Smooth muscle cell (in vitro differentiated cells): ENCODE measurements at regions not wholly inside any gene's neighbourhood (a gene's known extent, or its start where the extent isn't known, plus 50 kb on each side); places are given as distances from the start of the nearest gene placed in this dataset.
"Not testable (repeated sequence)": the region's sequence is repeated elsewhere in the genome, so short reads cannot be mapped to it uniquely, and the experiment has no call there.

ENCODE experiments used
- DNase-seq: peaks from one replicate; lab custom pipeline; 2025; ENCODE audit not compliant: unreplicated experiment; lab: John Stamatoyannopoulos, UW
- H2AFZ ChIP-seq: fragments of 200-600 bp; sonication (generic); 2 replicates; pipeline ENCODE4 v1.6.0; 2016; ENCODE audit warnings: antibody characterized with exemption, low read depth, mild to moderate bottlenecking
- H3F3A ChIP-seq: fragments of 200-600 bp; sonication (generic); 2 replicates; pipeline ENCODE4 v1.6.0; 2017; ENCODE audit warnings: antibody characterized with exemption, low read depth
- H3K27ac ChIP-seq: fragments of 200-600 bp; sonication (generic); 2 replicates; pipeline ENCODE4 v1.5.1; 2016; ENCODE audit warnings: low read depth, mild to moderate bottlenecking
- H3K27me3 ChIP-seq: fragments of 200-600 bp; sonication (generic); 2 replicates; pipeline ENCODE4 v1.6.1; 2016; ENCODE audit warnings: low read depth, mild to moderate bottlenecking
- H3K36me3 ChIP-seq: fragments of 200-600 bp; sonication (generic); 2 replicates; pipeline ENCODE4 v1.5.1; 2016; ENCODE audit warnings: low read depth
- H3K4me1 ChIP-seq: fragments of 200-600 bp; sonication (generic); 2 replicates; pipeline ENCODE4 v1.5.1; 2016; ENCODE audit warnings: low read depth
- H3K4me2 ChIP-seq: fragments of 200-600 bp; sonication (generic); 2 replicates; pipeline ENCODE4 v1.6.0; 2016; ENCODE audit warnings: mild to moderate bottlenecking
- H3K4me3 ChIP-seq: fragments of 200-600 bp; sonication (generic); 2 replicates; pipeline ENCODE4 v1.5.1; 2016; ENCODE audit warnings: mild to moderate bottlenecking
- H3K79me2 ChIP-seq: fragments of 200-600 bp; sonication (generic); 2 replicates; pipeline ENCODE4 v1.6.0; 2016; ENCODE audit warnings: low read depth, mild to moderate bottlenecking
- H3K9ac ChIP-seq: fragments of 200-600 bp; sonication (generic); 2 replicates; pipeline ENCODE4 v1.6.0; 2016; ENCODE audit warnings: low read depth
- H3K9me3 ChIP-seq: fragments of 200-600 bp; sonication (generic); replicated peaks from 2 replicates; pipeline ENCODE4 v1.5.1; 2016; ENCODE audit warnings: low read depth
- H4K20me1 ChIP-seq: fragments of 200-600 bp; sonication (generic); 2 replicates; pipeline ENCODE4 v1.6.0; 2016; ENCODE audit warnings: low read depth
- CTCF ChIP-seq: fragments of 200-600 bp; sonication (generic); IDR thresholded peaks from 2 replicates; pipeline ENCODE4 v1.5.1; 2017; ENCODE audit warnings: borderline replicate concordance, mild to moderate bottlenecking, antibody characterized with exemption; ENCODE audit not compliant: insufficient read depth, poor library complexity, severe bottlenecking
- WGBS: methylation state at CpG from one replicate; pipeline ENCODE4 v1.1.7; 2016; ENCODE audit warnings: low lambda C conversion rate; 5-methylcytosine and 5-hydroxymethylcytosine counted together

- no peak overlapping the region for H3K9ac ChIP-seq
- no peaks in the 10 kb centered on the region for H3K79me2 ChIP-seq
- H3K4me2 ChIP-seq, result no peak overlapping the region
- H3K4me3 ChIP-seq, result no peak overlapping the region
- 35% methylated on average over 1 of the region's 1 CpG for WGBS
- H3K27ac ChIP-seq, result no peak overlapping the region
- no peak for TF ChIP-seq CTCF
- no peak overlapping the region for H2AFZ ChIP-seq
- H3K36me3 ChIP-seq, result no peaks in the 10 kb centered on the region
- no peaks in the 10 kb centered on the region for H4K20me1 ChIP-seq
- DNase-seq, result no peak
- H3K4me1 ChIP-seq, result no peaks in the 10 kb centered on the region
- peaks cover 3% of the 10 kb centered on the region for H3K9me3 ChIP-seq
- H3K27me3 ChIP-seq, result no peaks in the 10 kb centered on the region
- no peaks in the 10 kb centered on the region for H3F3A ChIP-seq
Measured at GRCh38 chr4:72690771-72691170, 121.8 kb upstream of the ADAMTS3 start.

- no peak overlapping the region for H3K4me3 ChIP-seq
- no peaks in the 10 kb centered on the region for H3K79me2 ChIP-seq
- DNase-seq, result no peak
- 89% methylated on average over 1 of the region's 1 CpG for WGBS
- no peak for TF ChIP-seq CTCF
- no peak overlapping the region for H3K27ac ChIP-seq
- H4K20me1 ChIP-seq, result no peaks in the 10 kb centered on the region
- no peaks in the 10 kb centered on the region for H3K27me3 ChIP-seq
- no peaks in the 10 kb centered on the region for H3F3A ChIP-seq
- no peak overlapping the region for H3K4me2 ChIP-seq
- H3K4me1 ChIP-seq, result no peaks in the 10 kb centered on the region
- H3K36me3 ChIP-seq, result no peaks in the 10 kb centered on the region
- H3K9me3 ChIP-seq, result peaks cover 3% of the 10 kb centered on the region
- no peak overlapping the region for H2AFZ ChIP-seq
- H3K9ac ChIP-seq, result no peak overlapping the region
Measured at GRCh38 chr4:72689923-72690322, 120.9 kb upstream of the ADAMTS3 start.

- not testable (repeated sequence) for H4K20me1 ChIP-seq, H3K4me3 ChIP-seq, H3K79me2 ChIP-seq, H3F3A ChIP-seq, H3K4me2 ChIP-seq, H3K27me3 ChIP-seq, DNase-seq, H3K4me1 ChIP-seq, H3K36me3 ChIP-seq, H2AFZ ChIP-seq, H3K27ac ChIP-seq, H3K9me3 ChIP-seq, H3K9ac ChIP-seq
- 83% methylated on average over 2 of the region's 2 CpGs for WGBS
Measured at GRCh38 chr4:72686390-72686789, 117.4 kb upstream of the ADAMTS3 start.

GRCh38 chr4:72679666-72680065, 110.6 kb upstream of the ADAMTS3 start:
- Histone ChIP-seq H3K27me3 (no peaks in the 10 kb centered on the region), H3K4me3 (no peak overlapping the region), H3K4me1 (no peaks in the 10 kb centered on the region), H3K9me3 (no peaks in the 10 kb centered on the region), H3K9ac (no peak overlapping the region), H3K27ac (no peak overlapping the region), H2AFZ (no peak overlapping the region), H3F3A (no peaks in the 10 kb centered on the region), H3K79me2 (no peaks in the 10 kb centered on the region), H3K4me2 (no peak overlapping the region), H4K20me1 (no peaks in the 10 kb centered on the region), H3K36me3 (no peaks in the 10 kb centered on the region)
- no peak for DNase-seq
- 88% methylated on average over 2 of the region's 2 CpGs for WGBS
- TF ChIP-seq CTCF, result no peak
